Right cardiac atrium (tissue), 5 donors: ENCODE measurements at regions not wholly inside any gene's neighbourhood (a gene's known extent, or its start where the extent isn't known, plus 50 kb on each side); places are given as distances from the start of the nearest gene placed in this dataset.

Source experiments
- ATAC-seq, 2 donors: fragments of 200-7000 bp; cut with Tn5 transposase; one replicate each; pipeline versions ENCODE4 v1.8.0 to v1.9.1; 2020; ENCODE audit warnings: moderate library complexity in 2 of 2, mild to moderate bottlenecking in 1 of 2
- DNase-seq, 3 donors: peaks; one replicate each; pipeline ENCODE4 v3.0.0-alpha.2; 2020
- H3K27ac ChIP-seq: one replicate; pipeline ENCODE4 v1.5.1; 2013; ENCODE audit warnings: mild to moderate bottlenecking, low read length, control low read depth, moderate library complexity
- H3K27me3 ChIP-seq: one replicate; pipeline ENCODE4 v1.6.1; 2013; ENCODE audit not compliant: control insufficient read depth, insufficient read depth
- H3K4me1 ChIP-seq: one replicate; pipeline ENCODE4 v1.6.1; 2013; ENCODE audit warnings: low read length; ENCODE audit not compliant: control insufficient read depth, insufficient read depth
- H3K4me3 ChIP-seq: one replicate; pipeline ENCODE4 v1.5.1; 2013; ENCODE audit warnings: low read length, control low read depth
- H3K9me3 ChIP-seq: one replicate; pipeline ENCODE4 v1.6.1; 2013; ENCODE audit warnings: low read length; ENCODE audit not compliant: control insufficient read depth
- WGBS: extraction: QIAGEN DNeasy Blood & Tissue Kit; methylation state at CpG from one replicate; pipeline ENCODE4 v1.1.7; 2013; 5-methylcytosine and 5-hydroxymethylcytosine counted together
- intact Hi-C, 4 donors: fragments of 100-400 bp; cut with DNase I; formaldehyde crosslinking; loops; one replicate each; pipeline versions ENCODE4 v1.11.0 to v1.14.0; 2022 to 2023
- donor health status: healthy with polysubstance abuse.
- donor health status: DM: no; HTN: yes; CAD: no.
- donor health status: DM: no; HTN: no; CAD: no.
- donor health status: DM: no; HTN: yes; CAD: no; lungs with severe emphysema.
- donor health status: DM: yes; HTN: yes; CAD: no.

DNA sequence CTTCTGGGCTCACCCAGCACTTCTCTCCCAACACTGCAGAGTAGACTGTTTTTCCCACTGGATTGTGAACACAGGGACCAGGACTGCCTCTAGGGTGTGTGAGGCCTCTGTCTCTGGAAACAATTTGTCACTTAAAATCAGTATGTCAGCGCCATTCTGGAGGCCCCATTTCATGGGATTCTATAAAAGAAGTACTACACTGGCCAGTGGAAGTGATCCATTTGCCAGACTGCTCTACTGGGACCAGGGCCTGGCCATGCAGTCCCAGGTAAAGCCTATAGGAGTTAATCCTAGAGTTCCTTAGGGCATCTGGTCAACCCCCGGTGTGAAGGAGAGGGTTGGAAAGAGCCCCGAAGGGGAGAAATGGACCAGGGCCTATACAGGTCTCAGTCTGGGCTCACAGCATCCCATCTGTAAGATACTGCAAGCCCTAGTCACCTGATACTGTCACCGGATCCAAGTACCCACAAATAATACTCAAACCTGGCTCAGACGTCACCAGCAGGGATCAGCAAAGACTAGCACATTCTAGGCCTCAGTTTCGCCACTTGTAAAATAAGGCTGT, 245.0 kb downstream of the FOXD2 start:
- H3K4me1 ChIP-seq = no peaks in the 10 kb centered on the region
- H3K27me3 ChIP-seq = no peaks in the 10 kb centered on the region
- 92% methylated on average over 6 of the region's 6 CpGs for WGBS
- no peak for ATAC-seq
- no peak overlapping the region for H3K27ac ChIP-seq
- intact Hi-C loops = no loop called here
- H3K4me3 ChIP-seq = no peak overlapping the region
- H3K9me3 ChIP-seq = no peaks in the 10 kb centered on the region
- DNase-seq = no peak

GRCh38 chr1:47683401-47683800, 245.6 kb downstream of the FOXD2 start:
- H3K9me3 ChIP-seq = no peaks in the 10 kb centered on the region
- WGBS = 96% methylated on average over 3 of the region's 3 CpGs

GRCh38 chr1:47684518-47684917, 246.7 kb downstream of the FOXD2 start:
- WGBS = 82% methylated on average over 6 of the region's 6 CpGs
- Histone ChIP-seq H3K9me3 (no peaks in the 10 kb centered on the region), H3K27ac (no peak overlapping the region), H3K4me1 (no peaks in the 10 kb centered on the region), H3K4me3 (no peak overlapping the region), H3K27me3 (no peaks in the 10 kb centered on the region)
- no peak for DNase-seq
- intact Hi-C loops = no loop called here
- no peak for ATAC-seq

More at GRCh38 chr1:47683401-47683800, 245.6 kb downstream of the FOXD2 start:
- DNase-seq = no peak
- no peak for ATAC-seq
- no peak overlapping the region for H3K27ac ChIP-seq
- H3K4me1 ChIP-seq = no peaks in the 10 kb centered on the region
- intact Hi-C loops = no loop called here
- no peak overlapping the region for H3K4me3 ChIP-seq
- no peaks in the 10 kb centered on the region for H3K27me3 ChIP-seq

- no peaks in the 10 kb centered on the region for H3K4me1 ChIP-seq
- no peaks in the 10 kb centered on the region for H3K27me3 ChIP-seq
- 62% methylated on average over 11 of the region's 11 CpGs for WGBS
- H3K27ac ChIP-seq = no peak overlapping the region
- DNase-seq = no peak
- no peak overlapping the region for H3K4me3 ChIP-seq
- H3K9me3 ChIP-seq = no peaks in the 10 kb centered on the region
- intact Hi-C loops = no loop called here
- ATAC-seq = no peak
These were observed 247.3 kb downstream of the FOXD2 start for GRCh38 chr1:47684964-47685762.

- H3K9me3 ChIP-seq = no peaks in the 10 kb centered on the region
- no peaks in the 10 kb centered on the region for H3K27me3 ChIP-seq
- H3K4me3 ChIP-seq = no peak overlapping the region
- 82% methylated on average over 2 of the region's 2 CpGs for WGBS
- ATAC-seq (no peak), DNase-seq (no peak)
- no peak overlapping the region for H3K27ac ChIP-seq
- H3K4me1 ChIP-seq = no peaks in the 10 kb centered on the region
- intact Hi-C loops = no loop called here
These were observed 247.9 kb downstream of the FOXD2 start for GRCh38 chr1:47685763-47686066.

- Histone ChIP-seq H3K27me3 (no peaks in the 10 kb centered on the region), H3K27ac (no peak overlapping the region), H3K4me1 (no peaks in the 10 kb centered on the region), H3K4me3 (no peak overlapping the region), H3K9me3 (no peaks in the 10 kb centered on the region)
- DNase-seq (no peak), ATAC-seq (no peak)
- intact Hi-C loops = no loop called here
- 74% methylated on average over 15 of the region's 15 CpGs for WGBS
These were observed 249.1 kb downstream of the FOXD2 start for GRCh38 chr1:47686731-47687630.

DNA sequence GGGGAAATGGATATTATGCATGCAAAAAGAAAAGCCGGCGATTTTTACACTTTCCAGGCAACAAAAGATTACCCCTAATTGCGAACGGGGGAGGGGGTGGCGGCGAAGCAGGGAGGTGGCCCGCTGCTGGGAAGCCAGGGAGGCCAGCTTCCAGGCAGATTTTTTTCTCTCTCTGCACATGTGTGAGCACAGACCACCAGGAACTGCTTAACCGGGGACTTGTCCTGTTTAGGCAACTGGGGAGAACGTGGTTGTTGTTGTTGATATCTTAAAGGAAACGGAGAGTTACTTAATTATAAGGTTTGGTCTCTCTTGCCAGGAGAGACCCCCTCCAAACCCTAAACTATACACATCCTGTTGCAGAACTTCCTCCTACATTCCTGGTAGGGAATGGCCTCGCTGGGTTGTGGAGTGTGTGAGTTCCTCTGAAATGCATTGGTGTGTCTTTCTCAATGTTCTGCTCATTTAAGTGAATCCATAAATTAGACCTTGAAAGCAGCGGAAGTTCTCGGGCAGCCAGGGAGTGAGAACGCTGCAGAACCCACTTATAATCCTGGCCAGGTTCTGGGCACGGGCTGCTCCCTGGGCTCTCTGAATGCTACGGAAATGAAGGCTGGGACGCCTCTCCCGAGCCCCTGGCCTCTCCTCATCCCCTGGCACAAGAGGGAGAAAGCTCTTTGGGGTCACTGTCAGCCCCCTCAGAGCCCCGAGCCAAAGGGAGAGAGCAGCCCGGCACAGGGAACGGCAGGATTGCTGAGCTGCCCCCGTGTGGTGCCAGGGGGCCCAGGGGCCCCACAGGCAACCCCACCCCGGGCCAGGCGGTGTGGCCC, 250.0 kb downstream of the FOXD2 start:
- H3K9me3 ChIP-seq = no peaks in the 10 kb centered on the region
- no peak overlapping the region for H3K27ac ChIP-seq
- DNase-seq (no peak), ATAC-seq (no peak)
- no peaks in the 10 kb centered on the region for H3K27me3 ChIP-seq
- no peak overlapping the region for H3K4me3 ChIP-seq
- no peaks in the 10 kb centered on the region for H3K4me1 ChIP-seq
- intact Hi-C loops = no loop called here
- 53% methylated on average over 24 of the region's 24 CpGs for WGBS

- intact Hi-C loops = no loop called here
- H3K27ac ChIP-seq = no peak overlapping the region
- H3K27me3 ChIP-seq = no peaks in the 10 kb centered on the region
- no peak overlapping the region for H3K4me3 ChIP-seq
- no peaks in the 10 kb centered on the region for H3K4me1 ChIP-seq
- 63% methylated on average over 19 of the region's 19 CpGs for WGBS
- ATAC-seq (no peak), DNase-seq (no peak)
- no peaks in the 10 kb centered on the region for H3K9me3 ChIP-seq
These were observed 250.8 kb downstream of the FOXD2 start for GRCh38 chr1:47688461-47689296.

GRCh38 chr1:47689894-47690293, 252.1 kb downstream of the FOXD2 start:
- 85% methylated on average over 11 of the region's 11 CpGs for WGBS
- intact Hi-C loops = no loop called here
- Histone ChIP-seq H3K9me3 (no peaks in the 10 kb centered on the region), H3K27ac (no peak overlapping the region), H3K27me3 (no peaks in the 10 kb centered on the region), H3K4me3 (no peak overlapping the region), H3K4me1 (no peaks in the 10 kb centered on the region)
- DNase-seq (no peak), ATAC-seq (no peak)
